B cell (primary cell): ENCODE measurements at regions not wholly inside any gene's neighbourhood (a gene's known extent, or its start where the extent isn't known, plus 50 kb on each side); places are given as distances from the start of the nearest gene placed in this dataset.

Source experiments
- ATAC-seq: fragments of 200-7000 bp; cut with Tn5 transposase; one replicate; pipeline ENCODE4 v1.10.0; 2021; ENCODE audit warnings: low read depth, mild to moderate bottlenecking, moderate number of reproducible peaks, moderate library complexity
- CTCF ChIA-PET: fragments of 350-600 bp; sonication (Branson Sonifier 250); formaldehyde crosslinking; loops from one replicate; lab custom pipeline; 2021; ENCODE audit warnings: antibody characterized with exemption, inconsistent platforms; lab: Charles Lee
- POLR2A ChIA-PET: fragments of 350-600 bp; sonication (Branson Sonifier 250); formaldehyde crosslinking; loops from one replicate; lab custom pipeline; 2021; ENCODE audit warnings: antibody characterized with exemption; lab: Charles Lee
- DNase-seq: peaks from one replicate; pipeline ENCODE4 v3.0.0; 2013
- H2AFZ ChIP-seq: 2 replicates; pipeline ENCODE4 v1.6.1; 2012; ENCODE audit warnings: mild to moderate bottlenecking, low read depth, low read length; ENCODE audit not compliant: insufficient read depth, poor library complexity, severe bottlenecking
- H3K27ac ChIP-seq, 2 donors: 1 replicate in 1 of 2; 2 replicates in 1 of 2; pipeline ENCODE4 v1.5.1; 2012 to 2013; ENCODE audit warnings: low read length in 2 of 2, mild to moderate bottlenecking in 2 of 2, moderate library complexity in 1 of 2
- H3K27me3 ChIP-seq, 4 experiments: fragments of 200-600 bp in 1 of 4; sonication (generic) in 1 of 4; replicated peaks in 1 of 4; 1 replicate in 2 of 4; 2 replicates in 2 of 4; pipeline versions ENCODE4 v1.6.1 to v1.7.0; 2013 to 2016; ENCODE audit warnings: low read length in 3 of 4, mild to moderate bottlenecking in 2 of 4, mixed read lengths in 1 of 4, moderate library complexity in 1 of 4; ENCODE audit not compliant: insufficient read depth in 4 of 4, control insufficient read depth in 3 of 4; ENCODE audit errors: control extremely low read depth in 1 of 4
- H3K36me3 ChIP-seq, 2 experiments: replicated peaks in 1 of 2; 1 replicate in 1 of 2; 2 replicates in 1 of 2; pipeline versions ENCODE4 v1.6.1 to v1.7.1; 2013; ENCODE audit warnings: low read length in 1 of 2; ENCODE audit not compliant: insufficient read depth in 2 of 2, control insufficient read depth in 1 of 2; ENCODE audit errors: control extremely low read depth in 1 of 2, extremely low read depth in 1 of 2
- H3K4me1 ChIP-seq, 2 donors: fragments of 200-600 bp in 1 of 2; sonication (generic) in 1 of 2; 1 replicate in 1 of 2; 2 replicates in 1 of 2; pipeline versions ENCODE4 v1.5.1 to v1.6.1; 2013 to 2017; ENCODE audit warnings: low read length in 2 of 2; ENCODE audit not compliant: control insufficient read depth in 2 of 2, insufficient read depth in 2 of 2
- H3K4me2 ChIP-seq: replicated peaks from 2 replicates; pipeline ENCODE3; 2012; ENCODE audit warnings: mild to moderate bottlenecking, low read depth, low read length; ENCODE audit not compliant: poor library complexity, severe bottlenecking
- H3K4me3 ChIP-seq, 5 experiments: fragments of 200-600 bp in 1 of 5; sonication (generic) in 1 of 5; 1 replicate in 3 of 5; 2 replicates in 2 of 5; pipeline versions ENCODE4 v1.5.1 to v1.7.0; 2011 to 2016; ENCODE audit warnings: low read length in 4 of 5, mild to moderate bottlenecking in 4 of 5, low read depth in 2 of 5, control low read depth in 1 of 5, moderate library complexity in 1 of 5; ENCODE audit not compliant: insufficient read depth in 1 of 5; ENCODE audit errors: control extremely low read depth in 1 of 5, extremely low read depth in 1 of 5
- H3K79me2 ChIP-seq: fragments of 200-600 bp; sonication (generic); one replicate; pipeline ENCODE4 v1.6.0; 2016; ENCODE audit warnings: low read length; ENCODE audit not compliant: control insufficient read depth, insufficient read depth
- H3K9ac ChIP-seq: fragments of 200-600 bp; sonication (generic); 2 replicates; pipeline ENCODE4 v1.6.1; 2017; ENCODE audit warnings: mild to moderate bottlenecking, low read length, moderate library complexity
- H3K9me3 ChIP-seq, 3 donors: one replicate each; pipeline versions ENCODE4 v1.6.1 to v1.7.1; 2013; ENCODE audit warnings: low read length in 2 of 3; ENCODE audit not compliant: control insufficient read depth in 2 of 3, insufficient read depth in 1 of 3; ENCODE audit errors: control extremely low read depth in 1 of 3
- H4K20me1 ChIP-seq: 2 replicates; pipeline ENCODE4 v1.6.0; 2012; ENCODE audit warnings: mild to moderate bottlenecking, low read length; ENCODE audit not compliant: insufficient read depth, control insufficient read depth, poor library complexity, severe bottlenecking
- H3K27ac Mint-ChIP-seq: one replicate; pipeline ENCODE4 v1.8.0; 2021; ENCODE audit warnings: mixed read lengths
- H3K27me3 Mint-ChIP-seq: one replicate; pipeline ENCODE4 v1.8.0; 2021; ENCODE audit warnings: mixed read lengths
- H3K4me1 Mint-ChIP-seq: one replicate; pipeline ENCODE4 v1.8.0; 2021; ENCODE audit warnings: mixed read lengths
- H3K4me3 Mint-ChIP-seq: one replicate; pipeline ENCODE4 v1.8.0; 2021; ENCODE audit warnings: mixed read lengths
- H3K9me3 Mint-ChIP-seq: one replicate; pipeline ENCODE4 v1.8.0; 2022; ENCODE audit warnings: mixed read lengths; ENCODE audit not compliant: insufficient read depth
- EZH2 ChIP-seq: IDR thresholded peaks from 2 replicates; pipeline ENCODE4 v1.6.1; 2012; ENCODE audit warnings: borderline replicate concordance, low read depth, mild to moderate bottlenecking, moderate library complexity, low read length; ENCODE audit not compliant: insufficient read depth, poor library complexity, severe bottlenecking
- WGBS: methylation state at CpG from one replicate; pipeline ENCODE4 v1.1.5; 2013; ENCODE audit warnings: missing lambda C conversion rate; ENCODE audit not compliant: insufficient coverage; 5-methylcytosine and 5-hydroxymethylcytosine counted together
- intact Hi-C: fragments of 100-400 bp; cut with micrococcal nuclease; formaldehyde crosslinking; loops from one replicate; pipeline ENCODE4 v1.10.0; 2022
- TF ChIP-seq, protein P1 (sequence below): fragments of 200-600 bp; IDR thresholded peaks from one replicate; pipeline ENCODE4 v1.8.0; 2022; ENCODE audit warnings: antibody characterized with exemption, mild to moderate bottlenecking

DNA sequence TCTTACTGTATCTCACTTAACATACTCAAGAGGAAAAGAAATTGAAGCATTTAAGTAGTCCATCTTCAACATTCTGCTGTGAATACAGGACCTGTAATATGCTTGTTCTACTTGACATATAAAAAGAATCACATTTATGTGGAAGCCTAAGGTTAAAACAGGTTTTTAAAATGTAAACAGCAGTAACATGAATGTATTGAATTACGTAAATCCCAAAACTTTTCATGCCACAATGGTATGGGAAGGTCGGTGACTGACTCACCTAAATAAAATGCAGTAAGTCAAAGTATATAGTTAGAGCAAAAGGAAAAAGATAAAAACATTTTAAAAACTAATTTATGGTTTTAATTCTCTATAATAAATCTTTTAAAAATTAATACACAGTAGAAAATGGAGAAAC, 115.7 kb upstream of the TJP1 start:
- no peaks in the 10 kb centered on the region for H3K9me3 ChIP-seq
- H3K4me2 ChIP-seq: no peak overlapping the region
- H4K20me1 ChIP-seq: no peaks in the 10 kb centered on the region
- no peak overlapping the region for H3K4me3 Mint-ChIP-seq
- H3K27me3 Mint-ChIP-seq: peaks cover 14% of the 10 kb centered on the region
- H3K9me3 Mint-ChIP-seq: no peaks in the 10 kb centered on the region
- H3K9ac ChIP-seq: no peak overlapping the region
- intact Hi-C loops: no loop called here
- TF ChIP-seq EZH2: no peak
- TF ChIP-seq, protein P1, sequence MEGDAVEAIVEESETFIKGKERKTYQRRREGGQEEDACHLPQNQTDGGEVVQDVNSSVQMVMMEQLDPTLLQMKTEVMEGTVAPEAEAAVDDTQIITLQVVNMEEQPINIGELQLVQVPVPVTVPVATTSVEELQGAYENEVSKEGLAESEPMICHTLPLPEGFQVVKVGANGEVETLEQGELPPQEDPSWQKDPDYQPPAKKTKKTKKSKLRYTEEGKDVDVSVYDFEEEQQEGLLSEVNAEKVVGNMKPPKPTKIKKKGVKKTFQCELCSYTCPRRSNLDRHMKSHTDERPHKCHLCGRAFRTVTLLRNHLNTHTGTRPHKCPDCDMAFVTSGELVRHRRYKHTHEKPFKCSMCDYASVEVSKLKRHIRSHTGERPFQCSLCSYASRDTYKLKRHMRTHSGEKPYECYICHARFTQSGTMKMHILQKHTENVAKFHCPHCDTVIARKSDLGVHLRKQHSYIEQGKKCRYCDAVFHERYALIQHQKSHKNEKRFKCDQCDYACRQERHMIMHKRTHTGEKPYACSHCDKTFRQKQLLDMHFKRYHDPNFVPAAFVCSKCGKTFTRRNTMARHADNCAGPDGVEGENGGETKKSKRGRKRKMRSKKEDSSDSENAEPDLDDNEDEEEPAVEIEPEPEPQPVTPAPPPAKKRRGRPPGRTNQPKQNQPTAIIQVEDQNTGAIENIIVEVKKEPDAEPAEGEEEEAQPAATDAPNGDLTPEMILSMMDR: no peak
- no peak overlapping the region for H2AFZ ChIP-seq
- ATAC-seq (no peak), DNase-seq (no peak)
- H3K36me3 ChIP-seq: no peaks in the 10 kb centered on the region
- no peaks in the 10 kb centered on the region for H3K4me1 Mint-ChIP-seq
- no CpG with 5 or more reads among the region's 2 CpGs for WGBS
- no peaks in the 10 kb centered on the region for H3K27me3 ChIP-seq
- CTCF ChIA-PET: no interaction called here
- no peak overlapping the region for H3K4me3 ChIP-seq
- no peak overlapping the region for H3K27ac Mint-ChIP-seq
- no peaks in the 10 kb centered on the region for H3K4me1 ChIP-seq
- no peak overlapping the region for H3K27ac ChIP-seq
- H3K79me2 ChIP-seq: no peaks in the 10 kb centered on the region
- POLR2A ChIA-PET: no interaction called here

- Mint-ChIP-seq H3K27ac (no peak overlapping the region), H3K4me3 (no peak overlapping the region), H3K4me1 (no peaks in the 10 kb centered on the region), H3K27me3 (peaks cover 14% of the 10 kb centered on the region), H3K9me3 (no peaks in the 10 kb centered on the region)
- Histone ChIP-seq H3K27me3 (no peaks in the 10 kb centered on the region), H3K79me2 (no peaks in the 10 kb centered on the region), H3K27ac (no peak overlapping the region), H2AFZ (no peak overlapping the region), H3K4me1 (no peaks in the 10 kb centered on the region), H3K36me3 (no peaks in the 10 kb centered on the region), H3K4me3 (no peak overlapping the region), H4K20me1 (no peaks in the 10 kb centered on the region), H3K9ac (no peak overlapping the region), H3K9me3 (no peaks in the 10 kb centered on the region), H3K4me2 (no peak overlapping the region)
- TF ChIP-seq, protein P1: no peak
- TF ChIP-seq EZH2: no peak
- CTCF ChIA-PET: no interaction called here
- 88% methylated on average over 8 of the region's 10 CpGs for WGBS
- intact Hi-C loops: no loop called here
- POLR2A ChIA-PET: no interaction called here
- DNase-seq (no peak), ATAC-seq (no peak)
Observed at GRCh38 chr15:29936353-29937049, 114.2 kb upstream of the TJP1 start.
